ENCODE measurements at regions not wholly inside any gene's neighbourhood (a gene's known extent, or its start where the extent isn't known, plus 50 kb on each side); places are given as distances from the start of the nearest gene placed in this dataset.

DNA sequence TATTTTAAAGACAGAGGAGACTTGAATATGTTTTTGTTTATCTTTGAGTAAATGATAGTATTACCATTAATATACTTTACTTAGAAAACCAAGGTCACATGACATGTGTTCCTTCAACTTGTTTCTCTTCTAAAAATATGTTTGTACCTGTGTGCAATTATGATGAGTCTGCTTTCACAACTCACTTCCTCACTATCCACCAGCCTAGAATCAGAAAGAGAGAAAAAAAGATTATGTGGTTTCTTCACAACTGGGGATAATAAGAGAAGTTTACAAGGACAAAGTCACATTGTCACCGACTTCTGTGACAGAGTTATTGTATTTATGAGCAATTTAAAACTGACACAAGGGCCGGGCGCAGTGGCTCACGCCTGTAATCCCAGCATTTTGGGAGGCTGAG is 1112.1 kb downstream of the RPA4 start:
- TF ChIP-seq TARDBP (IDR thresholded peaks at IDR 0.05) (no peak), ARNT (IDR thresholded peaks at IDR 0.05) (no peak), ZNF384 (IDR thresholded peaks at IDR 0.05) (no peak), FOXM1 (IDR thresholded peaks at IDR 0.05; ENCODE audit: borderline replicate concordance) (no peak), CTBP1 (IDR thresholded peaks at IDR 0.05; ENCODE audit: borderline replicate concordance) (no peak), HDGF (IDR thresholded peaks at IDR 0.05; ENCODE audit: borderline replicate concordance) (no peak), SP1 (IDR thresholded peaks at IDR 0.05) (no peak), SUZ12 (IDR thresholded peaks at IDR 0.05) (no peak), FOXK2 (IDR thresholded peaks at IDR 0.05) (no peak), FOXA1 (IDR thresholded peaks at IDR 0.05) (no peak), ELF4 (IDR thresholded peaks at IDR 0.05) (no peak)
- TF ChIP-seq, protein P1, sequence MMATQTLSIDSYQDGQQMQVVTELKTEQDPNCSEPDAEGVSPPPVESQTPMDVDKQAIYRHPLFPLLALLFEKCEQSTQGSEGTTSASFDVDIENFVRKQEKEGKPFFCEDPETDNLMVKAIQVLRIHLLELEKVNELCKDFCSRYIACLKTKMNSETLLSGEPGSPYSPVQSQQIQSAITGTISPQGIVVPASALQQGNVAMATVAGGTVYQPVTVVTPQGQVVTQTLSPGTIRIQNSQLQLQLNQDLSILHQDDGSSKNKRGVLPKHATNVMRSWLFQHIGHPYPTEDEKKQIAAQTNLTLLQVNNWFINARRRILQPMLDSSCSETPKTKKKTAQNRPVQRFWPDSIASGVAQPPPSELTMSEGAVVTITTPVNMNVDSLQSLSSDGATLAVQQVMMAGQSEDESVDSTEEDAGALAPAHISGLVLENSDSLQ (IDR thresholded peaks at IDR 0.05): no peak
